SH-SY5Y (cell line): ENCODE measurements at regions not wholly inside any gene's neighbourhood (a gene's known extent, or its start where the extent isn't known, plus 50 kb on each side); places are given as distances from the start of the nearest gene placed in this dataset.

Experiments
- GATA2 ChIP-seq: IDR thresholded peaks from 2 replicates; pipeline ENCODE4 v1.6.1; 2011; ENCODE audit warnings: mild to moderate bottlenecking, low read depth, low read length
- GATA3 ChIP-seq: IDR thresholded peaks from 2 replicates; pipeline ENCODE4 v1.6.1; 2011; ENCODE audit warnings: low read depth, mild to moderate bottlenecking, low read length, moderate library complexity

DNA sequence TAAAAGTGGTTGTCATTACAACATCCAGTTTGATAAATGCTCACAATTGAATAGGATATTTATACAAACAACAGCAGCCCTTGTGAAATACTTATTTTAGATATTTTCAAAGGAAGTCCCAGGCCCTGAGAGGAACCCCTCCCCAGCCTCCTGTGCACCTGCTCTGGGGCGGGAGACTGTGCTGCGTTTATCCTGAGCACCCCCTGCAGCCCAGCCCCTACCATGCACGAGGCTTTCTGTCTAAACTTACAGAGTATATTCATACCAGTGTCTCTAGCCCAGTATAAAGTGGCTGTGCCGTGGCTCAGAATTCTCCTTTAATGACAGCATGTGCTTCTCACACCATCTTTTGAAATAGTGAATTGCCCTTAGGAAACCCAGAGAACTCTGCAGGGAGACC is 1084.3 kb downstream of the TMEM121 start:
- no peak for TF ChIP-seq GATA3
- no peak for TF ChIP-seq GATA2
